ENCODE measurements at regions not wholly inside any gene's neighbourhood (a gene's known extent, or its start where the extent isn't known, plus 50 kb on each side); places are given as distances from the start of the nearest gene placed in this dataset.
A peak's percentile ranks its signal among the peaks of the same experiment; 100 is the strongest.
"Not testable (repeated sequence)": the region's sequence is repeated elsewhere in the genome, so short reads cannot be mapped to it uniquely, and the experiment has no call there.

DNA sequence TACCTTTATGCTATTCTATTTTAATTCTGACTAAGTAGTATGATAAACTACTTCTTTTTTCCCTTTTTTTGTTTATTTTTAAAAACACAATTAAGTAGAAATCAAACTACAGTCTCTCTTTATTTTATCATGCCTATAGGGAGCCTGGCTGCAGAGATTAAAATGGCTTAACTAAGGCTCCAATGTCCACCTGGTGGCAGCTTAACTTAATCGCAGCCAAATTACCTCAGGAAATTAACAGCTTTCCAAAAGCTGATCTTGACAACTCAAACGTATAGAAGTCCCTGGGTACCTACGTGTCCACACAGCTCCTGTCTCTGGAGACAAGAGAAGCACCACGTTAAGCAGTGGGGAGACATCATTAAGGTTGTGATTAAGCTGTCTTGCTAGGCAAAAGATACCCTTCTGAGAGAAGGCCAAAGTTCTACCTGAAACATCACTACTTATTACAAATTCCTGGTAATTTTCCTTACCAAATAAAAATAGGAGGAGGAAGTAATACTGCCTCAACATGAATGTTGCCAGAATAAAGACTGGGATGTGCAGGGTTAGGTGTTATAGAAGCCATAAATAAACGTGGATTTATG, 63.2 kb upstream of the SNX19 start:
- DNase-seq (ENCODE audit: low read depth): no peak

DNA sequence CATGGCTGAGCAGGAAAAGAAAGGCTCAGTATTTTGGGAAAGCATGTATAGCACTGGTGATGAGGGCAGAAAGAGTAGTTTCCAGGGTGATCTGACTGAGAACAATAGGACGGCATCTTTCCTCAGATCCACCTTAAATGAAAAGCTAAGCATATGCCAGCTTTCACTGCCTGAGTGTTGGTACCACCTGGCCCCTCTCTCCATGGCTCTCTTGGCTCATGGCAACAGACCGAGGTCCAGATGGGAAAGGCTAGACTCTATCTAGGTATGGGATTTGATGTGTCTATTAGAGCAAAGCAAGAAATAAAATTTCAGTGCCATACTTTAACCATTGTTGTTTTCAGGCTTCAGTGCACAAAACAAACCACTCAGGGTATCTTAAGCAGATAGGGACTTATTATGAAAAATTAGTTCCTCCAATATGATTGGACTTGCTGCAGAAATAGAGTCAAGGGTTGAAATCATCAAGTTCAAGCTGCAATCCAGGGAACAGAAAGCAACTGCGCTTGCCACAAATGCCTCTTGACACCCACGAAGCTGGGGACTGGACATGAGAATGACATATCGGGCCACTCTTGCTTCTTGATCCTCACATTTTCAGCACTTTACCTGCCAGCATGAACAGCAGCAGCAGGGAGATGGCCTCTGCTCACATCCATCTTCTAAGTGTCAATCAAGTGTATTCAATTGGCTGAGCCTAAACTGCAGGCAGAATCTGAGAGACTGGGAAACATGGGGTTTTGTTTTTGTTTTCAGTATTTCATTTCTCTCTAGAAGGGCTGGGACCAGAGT, 64.0 kb upstream of the SNX19 start:
- DNase-seq (ENCODE audit: low read depth): no peak

GRCh38 chr11:130984241-130984640, 68.0 kb upstream of the SNX19 start:
- DNase-seq (ENCODE audit: low read depth): not testable (repeated sequence)

DNA sequence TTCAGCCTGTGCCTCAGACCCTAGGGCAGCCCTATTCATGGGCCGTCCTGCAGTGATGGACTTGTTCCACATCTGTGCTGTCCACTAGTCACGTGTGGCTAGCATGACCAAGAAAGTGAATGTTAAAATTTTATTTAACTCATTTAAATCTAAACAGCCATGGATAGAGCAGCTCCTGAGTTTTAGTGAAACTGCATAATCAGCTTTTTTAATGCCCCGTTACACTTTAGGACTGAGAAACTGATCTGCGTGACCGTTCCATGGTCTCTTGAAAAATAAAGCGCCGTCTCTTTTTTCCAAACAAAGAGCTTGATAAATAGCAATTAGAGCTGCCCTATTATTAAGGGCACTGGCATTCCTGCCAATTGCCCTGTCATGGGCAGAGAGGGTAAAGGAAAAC, 76.5 kb upstream of the SNX19 start:
- no peak for DNase-seq (ENCODE audit: low read depth)

DNA sequence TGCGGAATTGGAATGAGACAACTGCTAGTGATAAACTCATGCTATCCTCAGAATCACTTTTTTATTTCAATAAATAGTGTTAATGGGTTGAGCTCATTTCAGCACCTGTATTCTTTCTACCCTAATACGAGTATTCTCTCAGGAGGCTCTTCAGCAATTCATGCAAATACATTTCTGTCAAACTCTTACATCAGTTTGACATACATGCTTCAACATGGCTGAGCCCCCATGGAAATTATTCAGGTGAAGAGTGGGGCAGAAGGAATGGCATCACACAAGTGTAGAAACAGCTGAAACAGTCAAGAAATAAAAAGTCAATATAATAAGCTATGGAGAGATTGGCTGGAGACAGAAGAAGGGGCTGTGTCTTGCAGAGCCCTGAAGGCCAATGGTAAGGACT, 77.8 kb upstream of the SNX19 start:
- no peak for DNase-seq (ENCODE audit: low read depth)

GRCh38 chr11:130995266-130995665, 79.0 kb upstream of the SNX19 start:
- no peak for DNase-seq (ENCODE audit: low read depth)

GRCh38 chr11:130997278-130997677, 81.0 kb upstream of the SNX19 start:
- DNase-seq (ENCODE audit: low read depth): no peak

- no peak for DNase-seq (ENCODE audit: low read depth)
Observed at GRCh38 chr11:130999086-130999485, 82.8 kb upstream of the SNX19 start.

DNA sequence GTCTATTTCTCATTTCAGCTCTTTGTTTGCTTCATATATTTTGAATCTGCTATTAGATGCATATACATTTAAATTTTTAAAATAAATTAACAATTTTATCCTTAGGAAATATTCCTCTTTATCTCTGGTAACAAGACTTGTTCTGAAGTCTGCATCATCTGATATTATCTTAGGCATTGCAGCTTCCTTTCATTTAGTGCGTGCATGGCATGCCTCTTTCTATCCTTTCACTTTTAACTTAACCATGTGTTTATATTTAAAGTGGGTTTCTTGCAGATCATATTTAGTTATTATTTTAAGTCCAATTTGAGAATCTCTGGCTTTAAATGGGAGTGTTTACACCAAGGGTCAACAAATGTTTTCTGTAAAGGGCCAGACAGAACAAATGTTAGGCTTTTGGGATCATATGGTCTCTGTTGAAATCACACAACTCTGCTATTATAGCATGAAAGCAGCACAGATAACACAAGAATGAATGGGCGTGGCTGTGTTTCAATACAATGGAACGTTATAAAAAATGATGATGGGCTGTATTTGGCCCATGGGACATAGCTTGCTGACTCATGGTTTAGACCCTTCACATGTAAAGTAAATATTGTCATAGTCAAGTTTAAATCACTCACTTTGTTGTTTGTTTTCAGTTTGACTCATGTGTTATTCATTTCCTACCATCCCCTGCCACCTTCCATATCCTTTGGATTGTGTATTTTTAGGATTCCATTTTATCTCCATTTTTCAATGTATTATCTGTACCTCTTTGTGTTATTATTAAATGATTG, 83.9 kb upstream of the SNX19 start:
- peak; percentile 95 for DNase-seq (ENCODE audit: low read depth)

GRCh38 chr11:131002145-131002544, 85.9 kb upstream of the SNX19 start:
- DNase-seq (ENCODE audit: low read depth): no peak

DNA sequence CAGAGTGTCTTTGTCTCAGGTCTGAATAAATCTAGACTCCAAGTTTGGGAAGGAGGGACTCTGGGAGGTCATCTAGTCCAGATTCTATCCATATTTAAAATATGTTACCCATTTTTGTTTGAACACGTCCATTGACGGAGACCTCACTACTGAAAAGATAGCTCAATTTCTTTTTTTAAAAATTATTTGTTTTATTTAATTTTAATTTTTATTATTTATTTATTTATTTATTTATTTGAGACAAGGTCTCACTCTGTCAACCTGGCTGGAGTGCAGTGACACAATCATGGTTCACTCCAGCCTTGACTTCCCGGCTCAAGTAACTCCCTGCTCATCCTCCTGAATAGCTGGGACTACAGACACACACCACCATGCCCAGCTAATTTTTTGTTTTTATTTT, 89.5 kb upstream of the SNX19 start:
- DNase-seq (ENCODE audit: low read depth): no peak

GRCh38 chr11:131025020-131025419, 108.7 kb upstream of the SNX19 start:
- DNase-seq (ENCODE audit: low read depth): peak; percentile 35

GRCh38 chr11:131025421-131026125, 109.3 kb upstream of the SNX19 start:
- DNase-seq (ENCODE audit: low read depth): no peak

DNA sequence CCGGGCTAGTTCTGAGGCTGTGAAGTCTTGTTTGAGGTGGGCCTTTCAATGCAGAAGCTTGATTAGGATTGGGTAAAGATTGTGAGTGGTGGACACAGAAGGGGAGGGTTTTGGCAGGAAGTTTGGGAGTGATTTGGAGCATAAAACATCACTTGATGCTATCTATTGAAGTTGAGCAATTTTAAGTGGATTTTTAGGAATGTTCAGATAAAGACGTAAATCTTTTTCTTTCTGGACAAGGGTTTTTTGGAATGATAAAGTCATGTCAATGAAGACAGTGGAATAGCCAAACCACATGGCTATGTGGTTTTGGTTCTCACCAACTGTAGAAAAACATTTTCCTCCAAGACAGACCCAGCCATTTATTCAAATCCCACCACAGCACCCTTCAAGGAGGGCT, 111.2 kb upstream of the SNX19 start:
- no peak for DNase-seq (ENCODE audit: low read depth)

- peak; percentile 96 for DNase-seq (ENCODE audit: low read depth)
Observed at GRCh38 chr11:131033151-131033651, 116.9 kb upstream of the SNX19 start.

- no peak for DNase-seq (ENCODE audit: low read depth)
Observed at GRCh38 chr11:131036514-131036913, 120.2 kb upstream of the SNX19 start.

DNA sequence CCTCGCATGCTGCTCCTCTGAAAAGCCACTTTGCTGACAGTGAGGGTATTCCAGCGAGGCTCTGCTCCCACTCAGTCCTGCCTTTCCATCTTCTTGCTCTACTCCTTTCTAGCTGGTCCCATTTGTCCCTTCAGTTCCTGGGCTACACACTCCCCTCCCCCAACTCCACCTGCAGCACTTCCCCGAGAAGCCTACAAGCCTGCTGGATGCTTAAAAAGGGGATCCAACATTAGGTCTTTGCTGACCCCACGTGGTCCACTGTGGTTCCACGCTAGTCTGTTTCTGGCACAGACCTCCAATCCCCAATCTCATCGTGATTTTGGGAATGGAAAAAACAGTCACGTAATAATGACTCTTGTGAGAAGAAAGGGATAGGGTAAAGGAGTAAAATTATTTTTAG, 121.6 kb upstream of the SNX19 start:
- no peak for DNase-seq (ENCODE audit: low read depth)

DNA sequence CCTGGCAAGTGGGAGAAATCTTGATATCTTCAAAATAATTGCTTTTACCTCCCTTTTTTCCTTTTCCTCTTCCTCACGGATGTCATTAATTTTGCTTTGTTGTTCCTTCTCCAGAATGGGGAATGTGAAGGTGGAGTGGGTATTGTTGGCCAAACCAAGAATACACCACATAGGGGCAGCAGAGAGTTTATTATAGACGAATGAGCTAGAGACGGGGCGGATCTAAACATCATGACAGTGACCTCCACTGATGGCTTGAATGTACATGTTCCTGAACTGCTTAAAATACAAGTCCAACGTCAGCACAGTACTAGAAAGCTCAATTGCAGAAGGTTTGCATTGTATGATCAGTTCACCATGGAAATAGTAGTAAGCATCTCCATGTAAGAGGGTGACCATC, 122.3 kb upstream of the SNX19 start:
- DNase-seq (ENCODE audit: low read depth): peak; percentile 58

GRCh38 chr11:131041331-131042040, 125.2 kb upstream of the SNX19 start:
- DNase-seq (ENCODE audit: low read depth): no peak

- no peak for DNase-seq (ENCODE audit: low read depth)
Observed at GRCh38 chr11:131042041-131042390, 125.7 kb upstream of the SNX19 start.

DNA sequence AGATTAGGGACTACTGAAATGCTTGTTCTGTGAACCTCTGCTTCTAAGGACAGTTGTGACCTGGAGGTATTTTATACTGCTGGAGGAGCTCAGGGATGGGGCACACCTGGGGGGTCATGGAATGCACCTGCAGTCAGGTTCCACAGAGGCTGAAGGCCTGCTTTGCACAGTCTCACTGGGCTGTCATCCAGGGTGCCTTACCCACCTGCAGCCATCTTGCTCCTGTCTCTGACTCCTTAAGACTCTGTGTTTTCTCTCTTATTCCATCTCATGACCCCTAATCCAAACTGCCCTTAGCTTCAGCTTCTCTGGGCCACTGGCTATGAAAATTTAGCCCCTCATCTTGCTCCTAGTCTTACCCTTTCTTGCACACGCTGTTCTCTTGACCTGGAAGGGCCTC, 127.0 kb upstream of the SNX19 start:
- DNase-seq (ENCODE audit: low read depth): no peak

Data from HT1080 (cell line).